ENCODE measurements at regions not wholly inside any gene's neighbourhood (a gene's known extent, or its start where the extent isn't known, plus 50 kb on each side); places are given as distances from the start of the nearest gene placed in this dataset.

DNA sequence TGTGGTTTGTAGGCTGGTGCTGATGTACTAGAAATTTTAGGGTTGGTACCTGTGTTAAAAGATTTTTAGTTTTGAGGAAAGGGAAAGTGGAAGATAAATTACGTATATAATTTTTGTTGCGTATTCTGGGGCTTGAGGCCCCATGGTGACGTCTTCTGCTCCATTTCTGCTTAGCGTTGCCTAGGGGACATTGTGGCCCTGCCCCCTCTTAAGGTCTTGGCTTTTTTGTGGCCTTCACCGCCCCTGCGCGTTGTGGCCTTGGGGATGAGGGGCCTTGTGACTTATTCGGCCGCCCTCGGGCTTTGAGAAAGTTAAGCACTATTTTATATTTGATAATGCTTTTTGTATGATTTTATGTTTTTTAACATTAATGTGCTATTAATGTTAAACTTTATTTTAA is 182.0 kb downstream of the KLF13 start:
- H3K27me3 ChIP-seq (ENCODE audit: control insufficient read depth in 2 of 2, insufficient read depth in 2 of 2, low read length in 2 of 2), result no peaks in the 10 kb centered on the region
- H3K4me1 ChIP-seq (ENCODE audit: control insufficient read depth, extremely low read depth, insufficient read depth, low read length), result no peaks in the 10 kb centered on the region
- no peaks in the 10 kb centered on the region for H3K9me3 ChIP-seq (replicated peaks; ENCODE audit: control insufficient read depth, insufficient read depth, low read length)
- no peaks in the 10 kb centered on the region for H3K79me2 ChIP-seq (ENCODE audit: control insufficient read depth, insufficient read depth, low read length)
- ChIA-PET POLR2A (no interaction called here), CTCF (no interaction called here)
- intact Hi-C loops (cut with micrococcal nuclease) (no loop called here), dilution Hi-C loops (cut with MboI; ENCODE audit: extremely low pct_ligation_motif_present, low sequenced_read_pairs) (no loop called here)
- no peaks in the 10 kb centered on the region for H3K36me3 ChIP-seq (ENCODE audit: control insufficient read depth in 2 of 2, extremely low read depth in 1 of 2, insufficient read depth in 2 of 2, low read length in 2 of 2)
- H4K20me1 ChIP-seq (replicated peaks; ENCODE audit: control insufficient read depth, extremely low read depth, insufficient read depth, low read length), result no peaks in the 10 kb centered on the region
- no peak overlapping the region for H3K27ac ChIP-seq (ENCODE audit: insufficient read depth, low read depth, low read length)
- no peak overlapping the region for H3K9ac ChIP-seq (replicated peaks; ENCODE audit: extremely low read depth, insufficient read depth, low read length)
- TF ChIP-seq MYC (IDR thresholded peaks at IDR 0.05; ENCODE audit: low read depth, low read length) (no peak), POLR2AphosphoS5 (IDR thresholded peaks at IDR 0.05; ENCODE audit: insufficient read depth, low read depth, low read length) (no peak), FOS (IDR thresholded peaks at IDR 0.05; ENCODE audit: borderline replicate concordance, insufficient read depth, low read length) (no peak), JUN (IDR thresholded peaks at IDR 0.05; ENCODE audit: borderline replicate concordance, insufficient read depth, insufficient read length, low read depth) (no peak), EZH2 (IDR thresholded peaks at IDR 0.05; ENCODE audit: borderline replicate concordance, low read depth, low read length, severe bottlenecking) (no peak), GATA2 (IDR thresholded peaks at IDR 0.05; ENCODE audit: insufficient read depth, insufficient read length, low read depth, low read length) (no peak)
- TF ChIP-seq, protein P1, sequence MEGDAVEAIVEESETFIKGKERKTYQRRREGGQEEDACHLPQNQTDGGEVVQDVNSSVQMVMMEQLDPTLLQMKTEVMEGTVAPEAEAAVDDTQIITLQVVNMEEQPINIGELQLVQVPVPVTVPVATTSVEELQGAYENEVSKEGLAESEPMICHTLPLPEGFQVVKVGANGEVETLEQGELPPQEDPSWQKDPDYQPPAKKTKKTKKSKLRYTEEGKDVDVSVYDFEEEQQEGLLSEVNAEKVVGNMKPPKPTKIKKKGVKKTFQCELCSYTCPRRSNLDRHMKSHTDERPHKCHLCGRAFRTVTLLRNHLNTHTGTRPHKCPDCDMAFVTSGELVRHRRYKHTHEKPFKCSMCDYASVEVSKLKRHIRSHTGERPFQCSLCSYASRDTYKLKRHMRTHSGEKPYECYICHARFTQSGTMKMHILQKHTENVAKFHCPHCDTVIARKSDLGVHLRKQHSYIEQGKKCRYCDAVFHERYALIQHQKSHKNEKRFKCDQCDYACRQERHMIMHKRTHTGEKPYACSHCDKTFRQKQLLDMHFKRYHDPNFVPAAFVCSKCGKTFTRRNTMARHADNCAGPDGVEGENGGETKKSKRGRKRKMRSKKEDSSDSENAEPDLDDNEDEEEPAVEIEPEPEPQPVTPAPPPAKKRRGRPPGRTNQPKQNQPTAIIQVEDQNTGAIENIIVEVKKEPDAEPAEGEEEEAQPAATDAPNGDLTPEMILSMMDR (IDR thresholded peaks at IDR 0.05; ENCODE audit: extremely low read depth in 1 of 2, insufficient read depth in 1 of 2, low read depth in 1 of 2, low read length in 2 of 2), result no peak
- no peak overlapping the region for H3K4me2 ChIP-seq (ENCODE audit: insufficient read depth, low read length)
- H2AFZ ChIP-seq (ENCODE audit: low read depth, low read length), result no peak overlapping the region
- FAIRE-seq, result no peak
- no peaks in the 10 kb centered on the region for H3K9me1 ChIP-seq (replicated peaks; ENCODE audit: control insufficient read depth, extremely low read depth, insufficient read depth, low read length)
- H3K4me3 ChIP-seq (replicated peaks in 1 of 3; ENCODE audit: insufficient read depth in 1 of 3, low read depth in 1 of 3, low read length in 3 of 3), result no peak overlapping the region
- DNase-seq (ENCODE audit: low read depth, low spot score), result no peak
- no TSS peak for BruUV-seq (replicated peaks)

Data from endothelial cell of umbilical vein (primary cell).